Fibroblast of villous mesenchyme (primary cell): ENCODE measurements at regions not wholly inside any gene's neighbourhood (a gene's known extent, or its start where the extent isn't known, plus 50 kb on each side); places are given as distances from the start of the nearest gene placed in this dataset.

Experiments
- DNase-seq: peaks from one replicate; pipeline ENCODE4 v3.0.0-alpha.2; 2010; ENCODE audit warnings: low read depth
- H3K4me3 ChIP-seq: 2 replicates; pipeline ENCODE4 v1.5.1; 2011; ENCODE audit warnings: low read depth, mild to moderate bottlenecking, low read length
- TF ChIP-seq, protein P1 (sequence below): IDR thresholded peaks from 2 replicates; pipeline ENCODE4 v1.5.1; 2012; ENCODE audit warnings: low read depth, mild to moderate bottlenecking, low read length; ENCODE audit not compliant: insufficient read depth

DNA sequence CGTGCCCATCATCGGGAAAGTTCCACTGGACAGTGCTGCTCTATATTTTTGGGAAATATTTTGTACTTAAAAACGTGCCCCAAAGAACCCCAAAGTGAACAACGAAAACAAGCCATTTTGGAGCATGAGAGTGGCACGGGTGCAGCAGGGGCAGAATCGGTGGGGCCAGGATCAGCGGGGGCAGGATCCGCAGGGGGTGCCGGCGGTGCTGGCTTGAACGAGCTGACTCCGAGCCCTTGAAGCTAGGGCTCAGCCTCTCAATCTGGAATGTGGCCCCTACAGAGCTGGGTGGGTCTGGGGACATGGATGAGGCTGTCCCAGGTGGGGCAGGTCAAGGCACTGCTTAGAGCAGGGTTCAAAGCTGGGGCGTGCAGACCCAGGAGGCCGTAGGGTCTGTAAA lies 104.7 kb upstream of the COL5A1 start:
- H3K4me3 ChIP-seq = no peak overlapping the region
- DNase-seq = no peak
- TF ChIP-seq, protein P1, sequence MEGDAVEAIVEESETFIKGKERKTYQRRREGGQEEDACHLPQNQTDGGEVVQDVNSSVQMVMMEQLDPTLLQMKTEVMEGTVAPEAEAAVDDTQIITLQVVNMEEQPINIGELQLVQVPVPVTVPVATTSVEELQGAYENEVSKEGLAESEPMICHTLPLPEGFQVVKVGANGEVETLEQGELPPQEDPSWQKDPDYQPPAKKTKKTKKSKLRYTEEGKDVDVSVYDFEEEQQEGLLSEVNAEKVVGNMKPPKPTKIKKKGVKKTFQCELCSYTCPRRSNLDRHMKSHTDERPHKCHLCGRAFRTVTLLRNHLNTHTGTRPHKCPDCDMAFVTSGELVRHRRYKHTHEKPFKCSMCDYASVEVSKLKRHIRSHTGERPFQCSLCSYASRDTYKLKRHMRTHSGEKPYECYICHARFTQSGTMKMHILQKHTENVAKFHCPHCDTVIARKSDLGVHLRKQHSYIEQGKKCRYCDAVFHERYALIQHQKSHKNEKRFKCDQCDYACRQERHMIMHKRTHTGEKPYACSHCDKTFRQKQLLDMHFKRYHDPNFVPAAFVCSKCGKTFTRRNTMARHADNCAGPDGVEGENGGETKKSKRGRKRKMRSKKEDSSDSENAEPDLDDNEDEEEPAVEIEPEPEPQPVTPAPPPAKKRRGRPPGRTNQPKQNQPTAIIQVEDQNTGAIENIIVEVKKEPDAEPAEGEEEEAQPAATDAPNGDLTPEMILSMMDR = no peak

DNA sequence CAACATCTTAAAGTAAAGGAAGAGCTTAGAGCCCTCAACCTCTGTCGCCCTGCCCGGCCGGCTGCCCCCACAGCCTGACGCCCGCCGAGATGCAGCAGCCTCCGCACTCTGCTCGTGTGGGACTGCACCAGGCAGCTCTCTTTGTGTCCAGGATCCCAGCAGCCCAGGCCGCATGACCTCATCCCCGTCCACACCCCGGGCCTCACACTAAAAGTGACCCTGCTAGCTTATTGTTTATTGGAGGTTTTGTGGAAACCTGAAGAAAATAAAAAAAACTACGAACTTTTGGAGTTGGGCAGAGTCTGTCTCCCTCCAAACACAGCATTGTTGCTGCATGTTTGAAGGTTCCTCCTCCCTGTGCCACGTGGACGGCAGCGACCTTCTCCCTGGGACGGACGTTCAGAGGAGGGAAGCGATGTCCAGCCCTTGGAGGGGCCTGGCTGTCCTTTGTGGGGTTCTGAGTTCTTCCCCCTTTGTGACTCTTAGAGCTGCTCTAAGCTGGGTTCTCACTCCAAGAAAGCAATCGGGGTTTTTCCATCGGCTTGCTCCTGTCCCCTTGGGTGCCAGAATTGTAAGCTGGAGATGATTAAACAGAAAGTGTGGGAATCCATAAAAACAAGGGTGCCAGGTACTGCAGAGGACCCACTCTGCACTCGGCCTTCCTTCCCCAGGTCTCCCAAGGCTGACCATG lies 103.5 kb upstream of the COL5A1 start:
- no peak overlapping the region for H3K4me3 ChIP-seq
- TF ChIP-seq, protein P1 = no peak
- peak; percentile 65 for DNase-seq

DNA sequence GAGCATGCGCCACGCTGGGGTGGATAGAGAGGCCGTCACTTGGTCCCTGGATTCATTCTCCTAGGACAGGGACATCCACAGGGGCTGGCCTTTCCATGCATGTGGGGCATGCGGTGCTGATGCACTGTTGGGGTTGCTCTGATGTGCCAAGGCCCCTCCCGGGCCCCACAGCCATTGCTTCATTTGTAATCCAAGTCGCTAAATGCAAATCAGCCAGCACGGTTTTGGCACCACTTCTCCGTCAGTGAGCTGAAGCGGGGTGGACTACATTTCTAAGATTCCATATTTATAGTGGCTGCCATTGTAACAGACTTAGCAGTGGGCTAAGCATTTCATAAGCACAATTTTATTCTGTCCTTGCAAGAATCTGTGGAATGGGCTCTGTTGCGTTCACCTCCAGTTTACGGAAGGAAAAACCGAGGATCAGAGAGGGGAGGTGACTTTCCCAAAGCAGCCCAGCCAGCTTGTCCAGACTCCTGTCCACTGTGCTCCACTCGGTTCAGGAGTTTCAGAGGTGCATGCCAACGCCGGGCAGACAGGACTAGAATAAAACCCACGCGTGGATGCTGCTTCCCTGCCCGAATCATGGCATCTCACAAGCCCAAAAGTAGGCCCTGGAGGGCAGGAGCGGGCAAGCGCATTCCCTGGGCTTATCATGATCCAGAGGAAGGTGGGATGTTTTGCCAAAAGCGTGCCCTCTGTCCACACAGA lies 102.6 kb upstream of the COL5A1 start:
- peak; percentile 69 for DNase-seq
- TF ChIP-seq, protein P1 = no peak
- no peak overlapping the region for H3K4me3 ChIP-seq

DNA sequence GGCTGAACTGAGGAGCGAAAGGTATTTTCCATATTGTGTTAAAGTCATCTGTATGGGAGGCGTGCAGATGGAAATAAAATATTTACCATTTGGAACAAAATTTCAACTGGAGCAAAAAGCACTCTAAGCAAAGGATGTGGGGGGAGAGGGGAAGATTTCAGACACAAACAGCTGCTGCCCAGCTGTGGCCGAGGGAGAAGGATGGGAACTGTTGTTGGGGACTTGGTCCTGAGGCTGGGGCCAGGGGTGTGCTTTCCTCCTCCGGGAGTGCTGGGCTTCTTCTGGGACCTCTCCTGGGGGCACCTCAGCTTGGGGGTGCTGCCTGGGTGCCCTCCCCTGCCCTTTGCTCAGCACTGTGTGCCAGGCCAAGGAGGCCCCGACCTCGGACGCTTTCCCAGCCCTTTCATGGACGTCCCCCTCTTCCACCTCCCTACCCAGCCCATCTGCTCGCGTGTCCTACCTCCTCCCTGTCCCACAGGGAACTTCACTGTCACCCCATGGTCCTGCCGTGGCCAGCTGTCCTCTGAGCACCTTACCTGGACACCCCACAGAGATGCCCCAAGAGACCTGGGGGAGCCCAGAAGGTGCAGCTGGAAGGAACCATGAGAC lies 101.9 kb upstream of the COL5A1 start:
- TF ChIP-seq, protein P1 = no peak
- peak; percentile 57 for DNase-seq

DNA sequence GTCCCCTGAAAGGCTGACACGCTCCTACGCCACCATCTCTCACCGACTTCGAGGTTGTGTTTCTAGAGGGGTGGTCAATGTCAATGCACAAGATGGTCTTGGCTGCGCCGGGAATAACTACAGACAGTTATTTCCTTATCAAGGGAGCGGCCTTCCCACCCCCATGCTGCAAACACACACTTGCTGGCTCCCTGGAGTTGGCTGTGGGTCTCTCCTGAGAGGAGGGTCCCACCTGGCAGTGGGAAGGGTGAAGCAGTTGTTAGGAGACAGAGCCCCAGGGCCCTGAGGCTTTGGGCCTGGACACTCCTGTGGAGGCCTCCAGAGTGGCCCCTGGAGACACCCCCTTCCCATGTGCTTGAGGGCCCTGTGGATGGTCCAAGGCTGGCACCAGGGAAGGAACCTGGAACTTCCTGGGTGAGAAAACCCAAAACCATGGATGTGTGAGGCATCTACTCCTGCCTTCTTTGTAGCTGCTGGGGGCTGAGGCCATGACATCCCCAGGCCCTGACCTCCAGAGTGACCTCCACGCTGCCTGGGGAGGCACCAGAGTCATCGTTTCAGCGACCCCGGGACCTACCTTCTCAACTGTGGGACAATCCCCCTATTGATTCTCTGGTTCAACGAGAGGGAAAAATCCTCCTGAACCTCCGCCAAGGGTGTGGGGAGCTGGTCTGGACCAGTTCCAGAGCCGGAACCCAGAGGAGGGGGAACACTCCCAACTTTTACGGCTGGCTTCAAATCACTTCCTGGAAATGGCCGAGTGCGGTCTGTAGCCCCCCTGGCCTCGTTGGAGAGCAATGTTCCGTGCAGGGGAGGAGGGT lies 101.1 kb upstream of the COL5A1 start:
- no peak overlapping the region for H3K4me3 ChIP-seq
- DNase-seq = no peak
- TF ChIP-seq, protein P1 = no peak

More for the DNA sequence above, 101.9 kb upstream of the COL5A1 start:
- H3K4me3 ChIP-seq = no peak overlapping the region

DNA sequence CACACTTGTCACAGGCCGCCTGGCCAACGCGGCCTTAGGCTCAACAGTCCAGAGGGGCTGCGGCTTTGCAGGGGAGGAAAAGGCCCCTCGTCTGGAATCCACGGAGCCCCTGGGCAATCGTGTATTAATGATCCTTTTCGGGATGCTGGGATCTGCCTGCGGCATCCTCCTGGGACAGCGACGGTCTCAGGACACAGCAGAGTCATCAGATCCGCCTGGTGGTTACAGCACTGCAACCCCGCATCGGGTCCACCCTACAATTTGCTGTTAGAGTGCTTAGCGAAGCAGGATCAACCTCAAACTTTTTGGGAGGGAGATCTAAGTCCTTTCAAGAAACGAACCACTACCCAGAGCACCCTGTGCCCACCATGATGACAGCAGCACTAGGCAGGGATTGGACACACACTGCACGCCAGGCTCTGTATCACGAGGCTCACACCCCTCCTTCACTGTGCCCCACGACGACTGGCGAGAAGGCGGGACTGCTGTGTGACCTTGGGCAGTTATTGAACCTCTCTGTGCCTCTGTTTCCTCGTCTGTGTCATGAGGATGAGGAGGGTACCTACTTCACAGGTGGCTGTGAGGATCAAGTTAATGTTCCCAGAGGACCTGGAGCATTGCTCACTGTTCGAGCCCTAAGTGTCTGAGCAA lies 100.4 kb upstream of the COL5A1 start:
- no peak overlapping the region for H3K4me3 ChIP-seq
- TF ChIP-seq, protein P1 = no peak
- no peak for DNase-seq
